LoVo (cell line): ENCODE measurements at regions not wholly inside any gene's neighbourhood (a gene's known extent, or its start where the extent isn't known, plus 50 kb on each side); places are given as distances from the start of the nearest gene placed in this dataset.
"Not testable (repeated sequence)": the region's sequence is repeated elsewhere in the genome, so short reads cannot be mapped to it uniquely, and the experiment has no call there.

Source experiments
- DNase-seq: peaks from one replicate; pipeline ENCODE4 v3.0.0-alpha.2; 2016; ENCODE audit warnings: low spot score

DNA sequence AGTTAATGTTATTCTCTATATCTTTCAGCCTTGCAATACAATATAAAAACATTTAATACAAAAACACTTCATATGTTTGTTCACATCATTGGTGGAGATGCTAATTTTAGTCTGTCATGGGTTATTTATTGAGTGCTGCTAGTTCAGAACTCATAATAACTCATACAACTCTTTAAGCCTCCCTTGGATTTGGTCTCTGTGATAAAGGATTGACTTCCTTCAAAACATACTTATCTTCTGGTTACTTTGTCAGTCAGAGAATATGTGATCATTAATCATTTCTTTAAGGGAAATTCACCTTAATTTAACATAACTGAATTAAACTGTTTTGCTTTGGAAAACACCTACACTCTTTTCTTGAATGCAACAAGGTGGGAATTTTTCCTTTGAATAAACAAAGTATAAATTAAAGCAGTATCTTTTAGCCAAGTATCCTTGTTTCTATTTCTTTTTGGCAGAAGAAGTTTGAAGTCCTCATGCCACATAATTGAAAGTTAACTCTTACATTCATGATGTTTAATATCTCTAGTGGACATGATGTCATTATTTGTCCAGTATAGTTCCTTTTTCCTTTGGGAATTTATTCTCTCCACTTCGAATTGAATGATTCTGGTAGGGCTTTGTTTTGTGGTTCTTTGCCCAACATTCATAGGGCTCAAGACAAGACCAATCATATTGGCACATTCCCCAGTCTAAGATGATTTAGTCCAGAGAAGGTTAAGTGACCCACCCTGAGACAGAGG lies 133.2 kb upstream of the CENPW start:
- DNase-seq, result no peak

DNA sequence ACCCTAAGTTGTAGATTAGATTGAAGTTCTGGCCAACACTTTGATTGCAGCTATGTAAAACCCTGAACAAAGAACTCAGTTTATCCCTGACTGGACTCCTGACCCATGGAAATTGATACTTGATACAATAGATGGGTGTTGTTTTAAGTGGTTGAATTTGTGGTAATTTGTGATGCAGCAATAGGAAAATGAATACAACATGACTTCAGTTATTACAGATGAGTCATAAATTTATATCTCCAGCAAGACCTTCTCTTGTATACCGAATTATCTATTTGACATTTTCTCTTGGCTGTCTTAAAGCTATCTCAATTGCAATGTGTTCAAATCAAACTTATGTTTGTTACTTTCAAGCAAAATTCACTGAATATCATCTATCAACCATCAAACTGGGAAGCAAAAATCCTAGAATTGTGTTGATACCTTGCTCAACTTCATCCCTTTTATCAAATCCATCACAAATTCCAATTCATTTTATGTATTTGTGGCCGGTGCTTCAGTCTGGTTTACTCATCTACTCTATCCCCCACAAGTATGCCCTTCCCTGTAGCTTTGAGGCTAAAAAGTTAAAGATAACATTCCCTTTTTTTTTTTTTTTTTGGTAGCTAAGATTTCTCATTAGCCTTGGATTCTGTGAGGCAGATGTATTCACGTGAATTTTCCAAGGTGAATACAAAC lies 129.4 kb upstream of the CENPW start:
- DNase-seq, result no peak

DNA sequence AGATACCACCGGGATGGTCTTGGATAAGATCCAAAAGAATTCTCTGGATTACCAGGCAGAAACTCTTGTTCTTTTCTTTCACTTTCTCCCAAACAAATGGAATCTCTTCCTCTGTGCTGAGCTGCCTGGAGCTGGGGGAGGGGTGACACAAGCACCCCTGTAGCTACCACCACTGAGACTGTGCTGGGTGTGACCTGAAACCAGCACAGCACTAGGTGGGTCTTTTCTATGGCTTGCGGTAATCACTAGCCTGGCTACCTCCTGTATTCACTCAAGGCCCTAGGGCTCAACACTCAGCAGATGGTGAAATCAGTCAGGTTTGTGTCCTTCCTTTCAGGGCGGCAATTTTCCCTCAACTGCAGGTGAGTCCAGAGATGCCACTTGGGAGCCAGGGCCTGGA lies 122.4 kb upstream of the CENPW start:
- no peak for DNase-seq

DNA sequence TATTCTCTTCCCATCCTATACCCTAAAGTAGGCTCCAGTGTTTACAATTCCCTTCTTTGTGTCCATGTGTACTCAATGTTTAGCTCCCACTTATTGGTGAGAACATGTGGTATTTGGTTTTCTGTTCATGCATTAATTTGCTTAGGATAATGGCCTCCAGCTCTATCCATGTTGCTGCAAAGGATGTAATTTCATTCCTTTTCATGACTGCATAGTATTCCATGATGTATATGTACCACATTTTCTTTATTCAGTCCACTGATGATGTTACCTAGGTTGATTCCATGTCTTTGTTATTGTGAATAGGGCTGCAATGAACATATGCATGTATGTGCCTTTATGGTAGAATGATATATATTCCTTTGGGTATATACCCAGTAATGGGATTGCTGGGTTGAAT lies 119.0 kb upstream of the CENPW start:
- not testable (repeated sequence) for DNase-seq

DNA sequence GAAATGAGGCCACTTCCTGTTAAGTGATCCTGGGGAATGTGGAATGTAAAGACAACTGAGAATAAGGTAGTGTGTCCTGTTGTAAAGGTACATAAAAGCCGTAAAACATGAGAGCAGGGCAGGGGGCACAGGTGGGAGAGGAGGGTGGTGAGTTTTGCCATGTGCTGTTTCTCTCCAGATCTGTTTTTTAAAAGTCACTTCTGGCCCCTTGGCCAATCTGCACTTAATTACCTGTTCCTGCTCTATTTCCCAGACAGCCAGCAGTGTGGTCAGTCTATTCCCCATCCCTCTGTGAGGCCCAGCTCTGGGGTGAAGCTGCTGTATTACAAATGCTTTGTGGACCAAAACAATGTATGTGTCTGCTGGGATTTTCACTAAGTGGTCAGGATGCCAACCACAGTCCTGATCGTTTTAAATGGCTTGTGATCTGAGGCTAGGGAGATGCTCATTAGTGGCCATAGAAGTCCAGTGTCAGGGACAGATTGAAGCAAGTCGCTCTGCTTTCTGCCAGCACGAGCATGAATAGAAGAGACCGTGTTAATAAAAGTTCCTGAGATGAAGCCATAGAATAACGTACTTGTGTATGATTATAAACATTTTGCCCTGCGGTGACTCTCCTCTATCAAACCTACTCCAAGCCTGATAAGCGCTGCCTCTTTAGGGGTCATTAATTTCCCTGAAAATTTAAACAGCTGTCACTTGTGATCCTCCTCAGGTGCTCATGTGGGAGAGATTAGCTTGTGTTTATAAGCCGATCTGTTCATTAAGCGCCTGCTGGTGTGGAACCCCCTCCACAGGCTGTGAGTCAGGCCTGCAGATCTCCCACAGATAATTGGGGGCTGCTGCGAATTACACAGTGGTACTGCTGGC lies 111.8 kb upstream of the CENPW start:
- no peak for DNase-seq

DNA sequence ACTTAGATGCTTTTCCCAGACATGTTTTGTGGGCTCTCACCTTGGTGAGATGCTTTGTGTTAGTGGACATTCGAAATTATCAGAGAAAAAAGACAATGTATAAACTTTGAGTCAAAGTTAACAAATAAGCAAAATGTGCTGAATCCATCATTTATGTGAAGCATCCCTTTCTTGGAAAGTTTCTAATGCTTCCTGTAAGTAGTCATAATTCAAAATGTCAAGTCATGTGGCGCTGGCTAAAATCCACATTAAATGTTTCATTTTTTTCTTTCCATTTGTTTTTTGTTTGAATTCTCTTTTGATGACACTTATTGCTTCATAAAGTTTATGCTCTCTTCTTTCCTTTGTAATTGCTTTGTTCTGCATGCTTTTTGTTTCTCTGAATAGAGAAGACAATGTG lies 107.2 kb upstream of the CENPW start:
- DNase-seq, result no peak

DNA sequence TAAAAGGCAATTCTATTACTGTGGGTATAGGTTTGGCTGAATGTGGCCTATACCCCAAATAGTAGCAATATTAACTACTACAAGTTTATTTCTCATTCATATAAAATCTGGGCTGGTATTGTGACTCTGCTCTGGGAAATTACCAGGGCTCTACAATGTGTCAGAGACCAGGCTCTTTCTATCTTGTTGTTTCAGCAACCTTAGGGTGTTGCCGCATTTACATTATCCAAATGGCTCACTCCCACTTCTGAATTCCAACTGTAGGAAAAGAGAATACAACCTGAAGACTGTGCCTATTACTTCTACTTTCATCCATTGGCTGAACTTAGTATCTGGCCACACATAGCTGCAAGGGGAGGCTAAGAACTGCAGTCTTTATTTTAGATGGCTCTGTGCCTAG lies 106.7 kb upstream of the CENPW start:
- no peak for DNase-seq

DNA sequence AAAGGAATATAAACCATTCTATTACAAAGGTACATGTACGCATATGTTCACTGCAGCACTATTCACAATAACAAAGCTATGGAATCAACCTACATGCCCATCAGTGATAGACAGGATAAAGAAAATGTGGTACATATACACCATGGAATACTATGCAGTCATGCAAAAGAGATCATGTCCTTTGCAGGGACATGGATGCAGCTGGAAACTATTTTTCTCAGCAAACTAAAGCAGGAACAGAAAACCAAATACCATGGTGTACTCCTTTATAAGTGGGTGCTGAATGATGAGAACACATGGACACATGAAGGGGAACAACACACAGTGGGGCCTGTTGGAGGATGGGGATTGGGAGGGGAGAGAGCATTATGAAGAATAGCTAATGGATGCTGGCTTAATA lies 104.6 kb upstream of the CENPW start:
- DNase-seq, result no peak

DNA sequence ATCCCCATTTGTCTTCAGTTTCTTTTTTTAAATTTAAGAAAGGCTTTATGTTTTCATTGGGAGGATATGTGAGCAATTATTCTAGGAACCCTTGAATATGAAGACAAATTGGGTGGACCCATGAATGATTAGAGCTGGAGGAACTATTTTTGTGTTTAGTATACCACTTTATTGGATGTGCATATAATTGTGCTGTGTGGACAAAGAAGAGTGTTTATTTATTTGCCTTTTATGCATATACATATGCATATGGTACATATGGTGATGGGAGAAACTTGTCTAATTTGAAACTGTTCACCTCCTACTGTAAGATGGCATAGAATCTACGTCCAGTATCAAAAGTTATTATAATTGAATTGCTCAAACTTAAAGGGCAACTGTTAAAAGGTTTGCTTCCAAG lies 94.8 kb upstream of the CENPW start:
- no peak for DNase-seq

DNA sequence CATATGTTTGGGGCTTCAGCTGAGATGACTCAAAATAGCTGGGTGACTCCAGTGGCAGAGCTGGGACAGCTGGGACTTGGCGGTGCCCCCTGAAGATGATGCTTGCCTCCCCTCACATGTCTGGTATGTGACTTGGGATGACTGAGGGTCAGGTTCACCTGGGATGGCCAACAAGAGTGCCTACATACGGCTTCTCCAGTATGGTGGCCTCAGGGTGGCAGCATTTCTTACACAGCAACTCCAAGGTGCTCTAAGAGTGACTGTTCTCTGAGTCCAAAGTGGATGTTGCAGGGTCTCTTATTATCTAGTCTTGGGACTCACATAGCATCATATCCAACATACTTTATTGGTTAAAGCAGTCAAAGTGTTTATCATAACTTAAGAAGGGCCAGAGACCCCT lies 87.8 kb upstream of the CENPW start:
- no peak for DNase-seq

DNA sequence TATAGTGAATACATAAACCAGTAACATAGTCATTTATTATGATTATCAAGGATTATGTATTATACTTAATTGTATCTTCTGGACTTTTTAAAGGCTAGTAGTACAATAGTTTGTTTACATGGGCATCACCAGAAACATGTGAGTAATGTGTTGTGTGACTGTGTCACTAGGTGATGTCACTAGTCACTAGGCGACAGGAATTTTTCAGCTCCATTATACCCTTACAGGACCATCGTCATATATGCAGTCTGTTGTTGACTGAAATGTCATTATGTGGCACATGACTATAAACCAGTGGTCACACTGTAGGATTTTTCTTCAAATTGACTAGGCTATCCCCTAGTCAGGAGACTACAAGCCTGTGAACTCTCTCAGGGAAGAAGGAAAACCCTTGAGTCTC lies 86.5 kb upstream of the CENPW start:
- DNase-seq, result no peak

DNA sequence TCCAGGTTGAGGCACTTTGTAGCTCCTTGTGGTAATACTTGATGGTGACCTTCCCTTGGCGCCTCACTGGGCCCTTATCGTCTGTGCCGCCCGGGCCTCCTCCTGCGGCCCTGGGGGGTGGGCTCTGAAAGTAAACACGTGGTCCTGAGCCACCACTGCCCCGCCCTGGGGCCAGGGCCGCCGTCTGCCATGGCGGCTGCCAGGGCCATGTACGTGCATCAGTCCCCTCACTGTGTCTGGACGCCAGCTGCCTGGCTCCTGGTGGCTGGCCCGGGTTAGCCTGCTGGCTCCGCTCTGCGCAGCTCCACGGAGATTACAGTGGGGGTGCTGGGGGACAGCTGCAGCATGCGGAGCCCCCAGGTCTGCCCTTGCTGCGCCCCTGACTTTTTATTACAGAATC lies 81.8 kb upstream of the CENPW start:
- DNase-seq, result no peak

DNA sequence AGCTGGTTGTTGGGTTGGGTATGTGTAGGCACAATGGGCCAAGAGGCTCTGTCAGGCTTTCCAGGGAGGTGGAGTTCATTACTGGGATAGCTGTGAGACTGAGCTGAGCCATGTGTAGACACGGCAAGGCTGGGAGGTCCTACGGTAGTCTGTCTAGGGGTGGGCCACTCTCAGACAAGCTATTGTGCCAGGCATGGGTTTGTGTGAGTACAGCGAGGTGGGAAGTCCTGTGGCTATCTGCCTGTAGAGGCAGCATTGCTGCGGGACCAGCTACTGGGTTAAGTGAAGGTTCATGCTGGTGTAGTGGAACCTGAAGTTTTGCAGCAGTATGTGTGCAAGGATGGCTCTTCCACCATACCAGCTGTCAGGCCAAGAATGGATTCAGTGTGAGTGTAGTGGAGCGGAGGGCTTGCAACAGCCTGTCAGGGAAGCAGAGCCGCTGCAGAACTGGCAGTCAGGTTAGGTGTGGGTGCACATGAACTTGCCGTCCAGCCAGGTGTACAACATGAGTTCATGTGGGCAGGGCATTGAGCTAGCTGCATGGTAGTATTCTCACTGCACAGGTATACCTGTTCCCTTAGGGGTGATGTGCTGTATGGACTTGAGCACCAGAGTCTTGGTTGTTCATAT lies 78.0 kb upstream of the CENPW start:
- DNase-seq, result no peak

DNA sequence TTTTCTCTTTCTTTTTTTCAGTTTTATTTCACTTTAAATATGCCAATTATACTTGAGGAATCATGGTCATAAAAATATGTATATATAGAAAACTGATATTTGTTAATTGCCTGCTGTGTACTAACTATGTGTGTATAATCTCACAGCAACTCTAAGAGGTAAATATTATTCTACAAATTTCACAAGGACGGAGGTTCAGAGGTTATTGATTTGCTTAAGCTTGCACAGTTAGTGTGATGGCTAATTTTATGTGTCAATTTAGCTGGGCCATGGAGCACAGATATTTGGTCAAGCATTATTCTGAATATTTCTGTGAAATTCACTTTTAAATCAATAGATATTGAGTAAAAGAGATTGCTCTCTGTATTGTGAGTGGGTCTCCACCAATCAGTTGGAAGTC lies 75.7 kb upstream of the CENPW start:
- no peak for DNase-seq

DNA sequence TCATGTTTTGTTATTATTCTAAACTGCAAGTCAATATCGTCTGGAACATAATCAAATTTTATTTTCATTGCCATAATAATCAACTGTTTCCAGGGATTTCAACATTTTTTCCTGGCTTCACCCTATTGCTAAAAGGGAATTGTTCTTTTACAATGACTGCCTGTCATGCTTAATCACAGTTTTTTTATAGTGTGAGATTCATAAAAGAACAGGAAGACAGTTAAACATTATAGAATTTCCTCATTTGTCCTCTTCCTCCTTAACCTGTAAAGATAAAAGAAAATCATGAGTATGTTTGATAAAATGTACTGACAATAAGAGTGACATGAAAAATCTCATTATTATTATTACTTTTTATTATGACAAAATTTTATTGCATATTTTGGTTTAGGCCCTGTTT lies 73.3 kb upstream of the CENPW start:
- DNase-seq, result no peak

DNA sequence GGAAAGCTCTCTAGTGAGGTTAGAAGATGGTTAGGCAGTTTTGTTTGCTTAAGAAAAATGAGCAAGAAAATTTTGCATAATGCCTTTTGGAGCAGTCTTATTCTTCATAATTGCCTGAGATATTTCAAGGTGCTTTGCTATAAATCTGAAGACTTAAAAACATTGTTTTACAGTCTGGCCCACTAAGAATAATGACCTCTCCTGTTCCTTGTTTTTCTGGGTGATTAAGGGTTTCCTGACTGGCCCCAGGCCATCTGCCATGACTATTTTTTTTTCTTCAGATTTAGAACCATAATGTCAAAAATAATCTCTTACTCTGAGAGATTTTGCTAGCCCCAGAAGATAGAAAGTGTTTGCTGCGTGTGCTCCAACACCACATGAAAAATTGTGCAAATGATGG lies 72.3 kb upstream of the CENPW start:
- DNase-seq, result no peak

DNA sequence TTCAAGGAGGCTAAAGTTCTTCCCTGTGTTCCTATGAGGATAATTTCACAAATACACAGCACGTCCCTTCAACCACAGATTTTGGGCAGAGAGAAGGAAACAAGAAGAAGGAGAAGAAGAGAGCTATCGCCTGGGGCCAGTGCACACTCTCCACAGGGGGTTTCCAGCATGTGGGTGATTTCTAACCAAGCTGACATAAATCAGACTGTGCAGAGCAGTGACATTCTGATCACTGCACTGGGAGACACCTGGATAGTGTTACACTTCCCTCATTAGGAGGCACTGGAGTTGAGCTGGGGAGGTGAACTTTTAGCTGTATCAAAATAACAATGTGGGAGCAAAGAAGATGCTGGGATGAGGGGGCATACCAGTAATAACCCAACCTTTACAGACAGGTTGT lies 71.8 kb upstream of the CENPW start:
- no peak for DNase-seq

DNA sequence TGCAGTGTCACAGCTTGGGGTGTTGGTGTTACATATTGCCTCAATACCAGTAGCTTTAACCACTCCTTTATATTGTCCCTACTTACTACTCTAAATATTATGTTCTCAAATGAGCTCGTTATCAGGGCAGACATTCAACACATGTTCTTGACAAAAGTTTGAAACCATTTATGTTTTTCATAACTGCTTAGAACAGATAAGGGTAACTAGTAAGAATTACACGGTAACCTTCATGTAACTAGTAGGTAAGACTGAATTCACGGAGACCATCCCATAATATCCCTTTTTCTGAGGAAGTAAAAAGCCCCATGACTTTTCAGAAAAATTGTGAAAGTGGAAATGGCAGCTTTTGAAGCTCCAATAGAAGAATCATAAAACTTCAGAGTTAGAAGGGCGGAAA lies 59.6 kb upstream of the CENPW start:
- DNase-seq, result no peak

DNA sequence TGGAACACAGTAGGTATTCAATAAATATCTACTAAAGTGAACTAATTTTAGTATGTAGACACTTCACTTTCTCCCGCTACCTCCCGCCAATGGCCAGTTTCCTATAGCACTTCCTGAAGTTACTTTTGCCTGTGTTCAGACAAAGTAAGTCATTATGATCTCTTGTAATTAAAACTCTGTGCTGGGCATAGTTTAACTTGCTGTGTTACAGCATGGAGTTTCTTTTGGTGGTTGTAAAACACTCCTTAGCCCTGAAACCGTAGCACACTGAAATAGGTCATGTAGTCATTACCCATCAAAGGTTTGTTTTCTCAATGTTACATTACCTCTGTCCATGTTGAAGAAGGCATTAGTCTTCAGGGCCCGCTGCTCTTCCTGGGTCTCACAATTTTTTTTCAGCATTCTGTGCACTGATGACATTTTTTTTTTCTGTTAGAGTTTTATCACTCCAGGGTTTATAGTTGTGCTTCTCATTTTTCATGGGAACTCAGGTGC lies 54.0 kb upstream of the CENPW start:
- no peak for DNase-seq
